ENCODE measurements at regions not wholly inside any gene's neighbourhood (a gene's known extent, or its start where the extent isn't known, plus 50 kb on each side); places are given as distances from the start of the nearest gene placed in this dataset.
"Not testable (repeated sequence)": the region's sequence is repeated elsewhere in the genome, so short reads cannot be mapped to it uniquely, and the experiment has no call there.

DNA sequence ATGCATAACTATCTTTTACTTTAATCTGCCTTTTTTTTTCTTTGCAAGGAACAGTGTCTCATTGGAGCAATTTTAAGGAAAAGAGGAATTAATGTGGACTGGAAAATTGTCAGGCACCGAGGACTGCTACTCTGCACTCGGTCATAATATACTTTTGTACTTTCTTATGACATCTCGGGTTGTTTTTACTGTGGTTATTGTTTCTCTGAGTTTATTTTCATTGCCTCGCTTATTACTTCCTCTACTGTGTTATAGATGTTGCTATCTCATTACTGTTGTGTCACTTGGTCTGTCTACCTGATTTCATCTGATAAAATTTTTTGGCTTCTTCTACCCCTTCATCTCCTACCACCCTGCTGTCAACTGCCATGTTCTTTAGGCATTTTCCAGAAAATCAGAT, 213.5 kb upstream of the POU1F1 start:
- DNase-seq (ENCODE audit: low read depth) = no peak

GRCh38 chr3:87488765-87489164, 212.4 kb upstream of the POU1F1 start:
- no peak for DNase-seq (ENCODE audit: low read depth)

- not testable (repeated sequence) for DNase-seq (ENCODE audit: low read depth)
Measured at GRCh38 chr3:87486635-87487034, 210.3 kb upstream of the POU1F1 start.

DNA sequence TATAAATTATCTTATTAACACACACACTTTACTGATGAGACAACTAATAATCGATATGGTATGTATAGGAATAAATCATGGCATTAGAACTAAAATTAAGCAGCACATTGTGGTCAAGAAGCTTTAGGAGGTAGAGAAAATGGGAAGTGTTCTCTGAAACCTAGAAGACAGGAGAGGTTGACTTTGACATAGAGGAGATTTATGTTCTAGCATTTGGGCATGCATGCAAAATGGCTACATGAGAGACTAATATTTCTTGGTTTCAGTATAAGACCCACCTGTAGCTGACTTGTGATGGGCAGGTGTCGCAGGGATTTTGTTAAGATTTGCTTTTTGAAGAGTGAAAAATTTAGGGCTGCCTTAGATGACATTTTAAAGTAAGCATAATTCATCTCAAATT, 209.7 kb upstream of the POU1F1 start:
- DNase-seq (ENCODE audit: low read depth) = no peak

DNA sequence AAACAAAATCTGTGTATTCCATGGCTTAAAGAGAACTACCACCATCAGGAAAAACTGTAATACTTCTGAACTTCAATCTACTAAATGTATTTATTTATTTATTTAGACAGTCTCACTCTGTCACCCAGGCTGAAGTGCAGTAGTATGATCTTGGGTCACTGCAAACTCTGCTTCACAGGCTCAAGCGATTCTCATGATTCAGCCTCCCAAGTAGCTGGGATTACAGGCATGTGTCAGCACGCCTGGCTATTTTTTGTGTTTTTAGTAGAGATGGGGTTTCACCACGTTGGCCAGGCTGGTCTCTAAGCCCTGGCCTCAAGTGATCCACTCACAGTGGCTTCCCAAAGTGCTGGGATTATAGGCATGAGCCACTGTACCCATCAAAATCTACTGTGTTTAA, 202.3 kb upstream of the POU1F1 start:
- no peak for DNase-seq (ENCODE audit: low read depth)

GRCh38 chr3:87473944-87474343, 197.6 kb upstream of the POU1F1 start:
- DNase-seq (ENCODE audit: low read depth) = no peak

DNA sequence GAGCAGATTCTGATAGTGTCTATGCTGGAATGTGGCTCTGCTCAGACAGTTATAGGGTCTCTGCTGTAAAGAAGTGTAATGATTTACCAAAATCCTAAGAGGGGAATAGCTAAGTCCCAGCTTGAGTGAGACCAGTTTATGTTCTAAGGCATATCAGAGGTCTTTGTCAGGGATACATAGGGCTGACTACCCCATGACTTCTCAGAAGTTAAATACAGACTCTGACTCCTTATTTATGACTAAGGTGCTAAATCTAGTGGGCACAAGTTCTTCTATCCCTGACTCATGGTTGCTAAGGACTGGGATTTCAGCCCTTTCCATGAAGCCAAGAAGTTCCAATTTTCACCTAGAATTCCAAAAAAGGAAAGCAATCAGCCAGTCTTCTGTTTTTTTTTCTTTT, 192.6 kb upstream of the POU1F1 start:
- no peak for DNase-seq (ENCODE audit: low read depth)

- no peak for DNase-seq (ENCODE audit: low read depth)
Measured at GRCh38 chr3:87468235-87468634, 191.9 kb upstream of the POU1F1 start.

DNA sequence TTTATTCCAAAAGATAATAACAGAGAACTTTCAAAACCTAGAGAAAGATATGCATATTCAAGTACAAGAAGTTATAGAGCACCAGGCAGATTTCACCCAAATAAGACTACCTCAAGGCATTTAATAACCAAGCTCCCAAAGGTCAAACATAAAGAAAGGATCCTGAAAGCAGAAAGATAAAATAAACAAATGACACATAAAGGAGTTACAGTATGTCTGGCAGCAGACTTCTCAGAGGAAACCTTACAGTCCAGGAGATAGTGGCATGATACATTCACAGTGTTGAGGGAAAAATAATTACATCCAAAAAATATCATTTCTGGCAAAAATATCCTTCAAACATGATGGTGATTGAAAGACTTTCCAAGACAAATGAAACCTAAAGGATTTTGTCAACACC, 185.8 kb upstream of the POU1F1 start:
- no peak for DNase-seq (ENCODE audit: low read depth)

GRCh38 chr3:87461443-87461842, 185.1 kb upstream of the POU1F1 start:
- DNase-seq (ENCODE audit: low read depth) = no peak

- no peak for DNase-seq (ENCODE audit: low read depth)
Measured at GRCh38 chr3:87461036-87461435, 184.7 kb upstream of the POU1F1 start.

- DNase-seq (ENCODE audit: low read depth) = no peak
Measured at GRCh38 chr3:87448558-87448957, 172.2 kb upstream of the POU1F1 start.

DNA sequence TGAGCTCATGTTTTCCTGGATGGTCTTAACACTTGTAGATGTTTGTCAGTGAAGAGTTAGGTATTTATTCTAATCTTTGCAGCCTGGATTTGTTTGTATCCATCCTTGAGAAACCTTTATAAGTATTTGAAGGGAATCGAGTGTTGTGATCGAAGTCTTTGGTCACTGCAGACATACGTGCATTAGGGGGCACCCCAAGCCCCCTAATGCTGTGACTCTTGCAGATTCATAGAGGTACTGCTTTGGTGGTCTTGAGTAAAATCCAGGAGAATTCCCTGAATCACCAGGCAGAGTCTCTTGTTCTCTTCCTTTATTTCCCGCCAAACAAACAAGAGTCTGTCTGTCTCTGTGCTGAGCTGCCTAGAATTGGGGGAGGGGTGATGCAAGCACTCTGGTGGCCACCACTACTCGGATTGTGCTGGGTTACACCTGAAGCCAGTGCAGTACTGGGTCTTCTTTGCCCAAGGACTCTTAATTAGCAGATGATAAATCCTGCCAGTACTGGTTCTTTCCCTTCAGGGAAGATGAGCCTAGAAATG, 170.5 kb upstream of the POU1F1 start:
- DNase-seq (ENCODE audit: low read depth) = no peak

GRCh38 chr3:87442470-87442869, 166.1 kb upstream of the POU1F1 start:
- DNase-seq (ENCODE audit: low read depth) = no peak

DNA sequence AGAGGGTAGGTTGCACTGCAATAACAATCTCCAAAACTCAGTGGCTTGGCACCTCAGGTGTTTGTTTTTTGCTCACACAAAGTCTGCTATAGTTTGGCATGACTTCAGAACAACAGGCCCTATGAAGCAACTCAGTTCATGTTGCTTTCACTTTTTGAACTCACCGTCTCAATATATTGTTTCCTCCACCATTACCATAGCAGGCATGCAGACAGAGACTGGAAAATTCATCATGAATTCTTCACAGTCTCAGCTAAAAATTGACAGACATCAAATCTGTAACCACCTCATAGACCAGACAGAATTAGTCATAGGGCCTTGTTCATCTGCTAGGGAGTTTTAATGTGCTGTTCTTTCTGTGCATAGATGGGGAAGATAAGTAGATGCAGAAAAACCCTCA, 161.4 kb upstream of the POU1F1 start:
- no peak for DNase-seq (ENCODE audit: low read depth)

DNA sequence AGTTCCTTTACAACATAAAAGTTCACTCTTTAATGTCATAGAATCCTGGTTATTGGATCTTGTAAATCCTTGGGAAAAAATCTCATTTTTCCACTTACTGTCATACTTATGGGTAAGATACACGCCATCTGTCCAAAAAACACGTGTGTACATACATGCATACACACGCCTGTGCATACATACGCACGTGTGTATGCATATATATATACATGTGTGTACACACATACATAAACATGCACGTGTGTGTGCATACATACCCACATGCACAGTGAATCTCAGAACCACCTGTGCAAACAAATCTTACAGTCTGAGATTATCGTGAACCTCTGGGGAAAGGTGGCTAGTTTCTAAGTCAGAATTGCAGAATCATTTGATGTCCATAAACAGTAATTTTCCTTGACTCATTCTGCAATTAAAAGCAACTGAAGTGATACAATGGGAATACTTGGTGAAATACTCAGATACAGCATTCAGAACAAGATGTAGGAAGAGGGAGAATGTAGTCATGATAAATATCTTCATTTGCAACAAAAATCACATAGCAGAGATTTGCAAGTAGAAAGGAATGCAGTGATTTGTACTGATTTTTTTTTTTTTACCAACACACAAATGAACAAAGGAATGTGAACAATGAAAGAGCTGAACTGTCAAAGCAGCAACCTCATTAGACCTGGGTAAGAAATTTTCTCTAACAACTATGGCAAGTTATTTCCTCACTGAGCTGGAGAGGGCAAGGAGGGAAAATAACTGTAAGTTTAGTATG, 160.6 kb upstream of the POU1F1 start:
- DNase-seq (ENCODE audit: low read depth) = no peak

DNA sequence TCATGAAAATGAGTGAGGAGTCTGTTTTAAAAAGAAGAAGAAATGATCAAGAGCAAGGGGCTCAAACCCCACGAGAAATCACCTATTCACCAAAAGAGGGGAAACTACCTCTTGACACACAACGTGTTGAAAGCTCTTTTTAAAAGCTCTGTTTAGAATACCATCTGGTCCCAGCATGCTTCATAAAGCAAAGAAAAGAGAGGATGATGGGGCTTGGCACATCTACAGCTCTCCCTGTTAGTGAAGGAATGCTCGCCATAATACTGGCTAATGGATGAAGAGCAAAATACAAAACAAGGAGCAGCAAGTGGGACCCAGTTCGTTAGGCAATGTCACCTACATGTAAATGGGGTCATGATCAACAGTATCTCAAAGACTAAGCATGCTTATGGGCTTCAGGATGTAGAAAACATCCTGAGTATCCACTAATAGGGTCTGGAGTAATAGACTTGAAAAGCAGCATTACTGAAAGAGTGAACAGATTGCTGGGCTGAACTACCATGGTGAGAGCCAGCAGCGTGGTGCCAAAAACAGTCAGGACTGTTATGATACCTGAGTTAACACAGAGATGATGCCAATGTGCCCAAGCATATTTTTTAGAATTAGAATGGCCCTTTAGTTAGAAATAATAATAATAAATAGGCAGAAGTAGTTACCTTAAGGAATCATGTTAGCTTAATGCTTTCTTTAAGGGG, 159.7 kb upstream of the POU1F1 start:
- no peak for DNase-seq (ENCODE audit: low read depth)

- DNase-seq (ENCODE audit: low read depth) = not testable (repeated sequence)
Measured at GRCh38 chr3:87433445-87433844, 157.1 kb upstream of the POU1F1 start.

DNA sequence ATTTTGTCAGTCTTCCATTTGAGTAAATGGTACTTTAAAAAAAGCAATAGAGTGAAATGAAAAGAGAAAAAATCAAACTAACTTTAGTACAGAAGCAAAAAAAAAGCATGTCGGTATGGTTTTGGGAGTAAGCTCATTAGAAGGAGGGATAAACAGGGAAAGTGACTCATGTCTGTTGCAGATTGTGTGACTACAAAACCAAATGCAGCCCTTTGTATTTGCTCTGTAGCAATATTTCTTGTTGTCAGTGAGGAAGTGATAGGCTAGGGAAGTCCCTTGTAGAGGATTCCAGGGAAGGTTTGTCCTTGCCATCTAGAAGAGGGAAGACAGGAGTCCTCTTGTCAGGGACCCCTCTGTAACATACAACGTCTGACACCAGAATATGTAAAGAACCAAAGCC, 150.5 kb upstream of the POU1F1 start:
- DNase-seq (ENCODE audit: low read depth) = no peak

DNA sequence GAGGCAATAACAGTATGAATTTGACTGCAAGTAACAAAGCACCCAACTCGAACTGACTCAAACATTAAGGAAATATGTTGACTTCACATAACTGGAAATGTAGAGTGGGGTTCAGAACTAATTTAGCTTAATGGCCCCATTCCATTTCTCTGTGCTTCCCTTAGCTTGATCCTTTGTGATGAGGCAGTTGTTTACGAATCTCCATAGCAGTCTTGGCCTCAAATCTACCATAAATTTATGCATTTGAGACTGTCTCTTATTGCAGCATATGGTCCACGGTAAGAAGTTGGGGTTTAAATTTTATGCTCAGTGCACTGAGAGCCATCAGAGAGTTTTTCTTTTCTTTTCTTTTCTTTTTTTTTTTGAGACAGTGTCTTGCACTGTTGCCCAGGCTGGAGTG, 148.7 kb upstream of the POU1F1 start:
- DNase-seq (ENCODE audit: low read depth) = no peak

DNA sequence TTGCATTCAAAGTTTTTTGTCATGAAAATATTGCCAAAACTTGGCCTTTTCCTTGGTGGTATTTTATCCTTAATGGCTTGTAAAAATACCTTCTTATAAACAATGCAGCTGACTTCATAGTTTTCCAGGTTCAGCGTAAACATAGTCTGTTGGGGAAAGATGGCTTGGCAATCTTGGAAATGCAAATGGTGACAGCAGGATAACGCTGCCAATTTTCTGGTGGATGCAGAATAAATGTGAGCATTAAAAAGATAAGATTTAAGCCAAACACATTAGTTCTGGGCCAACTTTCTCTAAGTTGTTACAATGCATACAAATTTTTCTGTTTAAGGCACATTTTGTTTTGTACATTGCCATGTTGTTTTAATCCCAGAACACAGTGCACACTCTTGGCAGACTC, 147.0 kb upstream of the POU1F1 start:
- DNase-seq (ENCODE audit: low read depth) = no peak

DNA sequence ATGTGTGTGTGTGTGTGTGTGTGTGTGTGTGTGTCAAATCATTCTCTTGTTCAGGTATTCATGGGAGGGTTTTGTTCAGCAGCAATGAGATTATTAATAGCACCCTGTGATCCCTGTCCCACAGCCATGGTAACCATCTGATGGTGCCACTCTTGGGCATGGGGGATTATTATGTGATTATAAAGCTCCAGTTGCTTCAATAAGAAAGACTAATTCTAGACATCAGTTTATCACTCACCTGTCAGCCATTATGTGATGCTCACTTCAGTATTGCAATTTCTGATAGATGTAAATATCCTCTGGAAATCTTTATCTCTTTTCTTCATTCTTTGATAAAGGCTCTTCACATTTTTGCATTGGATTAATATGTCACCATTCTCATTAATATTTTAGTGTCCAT, 145.9 kb upstream of the POU1F1 start:
- DNase-seq (ENCODE audit: low read depth) = no peak

GRCh38 chr3:87420171-87420570, 143.8 kb upstream of the POU1F1 start:
- DNase-seq (ENCODE audit: low read depth) = no peak

DNA sequence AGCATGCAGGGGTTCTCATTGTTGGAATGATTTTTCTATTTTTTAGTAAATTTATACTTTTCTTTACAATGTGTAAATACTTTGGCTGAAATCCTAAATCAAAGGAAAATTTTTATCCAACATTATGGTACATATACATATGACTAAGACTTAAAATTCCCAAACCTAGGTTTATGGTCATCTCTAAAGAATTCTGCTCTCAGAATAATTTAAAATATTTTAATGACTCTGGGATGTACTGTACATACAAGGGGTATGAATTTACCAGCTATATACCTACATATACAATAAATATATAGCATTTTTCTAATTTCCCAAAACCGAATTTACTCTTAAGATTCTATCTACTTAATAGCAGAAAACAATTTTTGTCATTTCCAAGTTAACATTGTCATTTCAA, 137.9 kb upstream of the POU1F1 start:
- DNase-seq (ENCODE audit: low read depth) = no peak
